Retina (tissue), 1 donor: ENCODE measurements at regions not wholly inside any gene's neighbourhood (a gene's known extent, or its start where the extent isn't known, plus 50 kb on each side); places are given as distances from the start of the nearest gene placed in this dataset.
"Not testable (repeated sequence)": the region's sequence is repeated elsewhere in the genome, so short reads cannot be mapped to it uniquely, and the experiment has no call there.

ENCODE experiments used
- DNase-seq: peaks from one replicate; pipeline ENCODE4 v3.0.0-alpha.2; 2016

- DNase-seq = no peak
Observed at GRCh38 chr9:102497709-102498108, 497.4 kb upstream of the CYLC2 start.

DNA sequence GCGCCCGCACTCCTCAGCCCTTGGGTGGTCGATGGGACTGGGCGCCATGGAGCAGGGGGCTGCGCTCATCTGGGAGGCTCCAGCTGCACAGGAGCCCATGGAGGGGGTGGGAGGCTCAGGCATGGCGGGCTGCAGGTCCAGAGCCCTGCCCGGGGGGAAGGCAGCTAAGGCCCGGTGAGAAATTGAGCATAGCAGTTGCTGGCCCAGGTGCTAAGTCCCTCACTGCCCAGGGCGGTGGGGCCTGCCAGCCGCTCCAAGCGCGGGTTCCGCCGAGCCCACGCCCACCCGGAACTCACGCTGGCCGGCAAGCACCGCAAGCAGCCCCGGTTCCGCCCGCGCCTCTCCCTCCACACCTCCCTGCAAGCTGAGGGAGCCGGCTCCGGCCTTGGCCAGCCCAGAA, 508.2 kb upstream of the CYLC2 start:
- DNase-seq = not testable (repeated sequence)

- no peak for DNase-seq
Observed at GRCh38 chr9:102483651-102484050, 511.5 kb upstream of the CYLC2 start.

- no peak for DNase-seq
Observed at GRCh38 chr9:102482776-102483175, 512.4 kb upstream of the CYLC2 start.

- no peak for DNase-seq
Observed at GRCh38 chr9:102479191-102479590, 515.9 kb upstream of the CYLC2 start.

GRCh38 chr9:102474357-102474756, 520.8 kb upstream of the CYLC2 start:
- no peak for DNase-seq

DNA sequence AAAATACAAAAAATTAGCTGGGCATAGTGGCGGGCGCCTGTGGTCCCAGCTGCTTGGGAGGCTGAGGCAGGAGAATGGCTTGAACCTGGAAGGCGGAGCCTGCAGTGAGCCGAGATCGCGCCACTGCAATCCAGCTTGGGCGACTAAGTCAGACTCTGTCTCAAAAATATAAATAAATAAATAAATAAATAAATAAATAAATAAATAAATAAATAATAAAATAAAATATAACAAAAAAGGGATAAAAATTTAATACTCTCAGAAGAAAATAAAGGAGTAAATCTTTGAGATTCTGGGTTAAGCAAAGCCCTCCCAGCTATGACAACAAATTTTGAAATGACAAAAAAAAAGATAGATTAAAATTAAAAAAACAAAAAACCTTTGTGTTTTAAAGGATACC, 525.7 kb upstream of the CYLC2 start:
- not testable (repeated sequence) for DNase-seq

GRCh38 chr9:102461156-102461819, 533.8 kb upstream of the CYLC2 start:
- no peak for DNase-seq

- no peak for DNase-seq
Observed at GRCh38 chr9:102459828-102460227, 535.3 kb upstream of the CYLC2 start.

DNA sequence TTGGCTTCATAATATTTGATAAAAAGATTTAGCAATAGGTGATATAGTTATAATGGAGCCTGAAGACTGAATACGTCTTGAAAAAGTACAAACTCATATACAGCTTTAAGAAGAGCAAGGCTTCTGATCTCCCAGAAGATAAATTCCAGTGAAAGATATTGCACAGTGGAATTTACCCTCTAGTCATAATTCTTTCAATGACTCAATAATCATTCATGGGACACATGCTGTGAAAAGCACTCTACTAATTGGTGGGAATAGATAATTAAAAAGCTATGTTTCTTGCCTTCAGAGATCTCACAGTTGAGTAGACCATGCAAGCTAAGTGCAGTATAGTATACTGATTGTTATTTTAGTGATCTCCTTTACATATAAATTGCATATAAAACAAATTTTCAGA, 538.6 kb upstream of the CYLC2 start:
- DNase-seq = no peak

DNA sequence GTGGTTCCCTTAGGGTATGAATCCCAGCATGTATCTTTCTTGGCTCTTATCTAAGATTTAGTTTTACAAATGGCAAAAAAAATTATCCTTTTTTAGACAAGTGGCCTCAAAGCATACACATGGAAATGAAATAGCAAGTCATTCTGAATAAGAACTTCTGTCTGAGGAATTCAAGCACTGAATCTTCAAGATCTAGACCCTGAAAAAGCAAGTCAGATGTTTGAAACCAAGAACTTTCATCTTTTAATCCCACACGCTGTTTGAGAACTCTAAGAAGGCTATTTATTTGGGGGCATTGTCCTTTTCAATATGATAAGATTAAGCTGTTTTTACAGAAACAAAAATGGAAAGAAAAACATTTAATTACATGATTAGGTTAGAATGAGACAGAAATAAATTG, 549.2 kb upstream of the CYLC2 start:
- no peak for DNase-seq

DNA sequence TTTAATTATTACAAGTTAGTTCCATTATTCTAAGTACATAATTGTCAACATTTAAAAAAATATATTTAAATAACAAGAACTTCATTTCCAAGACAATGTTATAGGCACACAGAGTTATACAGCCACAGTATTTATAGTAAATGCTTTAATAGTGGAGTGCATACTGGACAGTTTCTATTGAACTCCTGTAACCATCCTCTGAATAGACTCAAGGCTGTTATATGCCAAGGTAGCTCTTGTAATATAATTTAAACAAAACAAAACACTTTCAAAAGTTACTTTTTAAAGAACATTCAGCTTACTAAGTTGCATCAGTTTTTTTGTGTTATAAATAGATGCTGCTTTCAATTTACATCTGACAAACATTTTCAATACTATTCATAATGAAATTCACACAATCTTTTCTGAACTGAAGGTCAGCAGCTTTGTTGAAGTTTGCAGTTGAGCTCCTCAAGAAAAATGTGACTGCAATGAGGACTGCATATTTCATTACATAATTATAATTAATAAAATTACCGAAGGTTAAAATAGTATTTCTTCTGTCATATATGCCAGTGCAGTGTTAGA, 549.9 kb upstream of the CYLC2 start:
- no peak for DNase-seq

- no peak for DNase-seq
Observed at GRCh38 chr9:102439583-102439982, 555.5 kb upstream of the CYLC2 start.

DNA sequence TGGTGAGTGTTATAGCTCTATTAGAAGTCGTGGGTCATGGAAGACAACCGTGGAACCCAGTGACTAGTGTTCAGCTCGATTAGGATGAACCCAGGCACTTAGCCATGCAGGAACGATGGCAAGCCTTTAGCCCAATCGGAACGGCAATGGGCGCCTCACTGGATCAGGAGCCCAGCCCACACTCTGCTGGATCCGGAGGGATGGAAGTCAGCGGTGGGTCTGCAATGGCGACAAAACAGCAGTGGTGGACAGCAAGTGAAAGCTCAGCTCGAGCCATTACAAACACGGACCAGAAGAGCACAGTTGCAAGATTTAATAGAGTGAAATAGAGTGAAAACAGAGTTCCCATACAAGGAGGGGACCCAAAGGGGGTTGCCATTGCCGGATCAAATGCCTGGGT, 558.5 kb upstream of the CYLC2 start:
- not testable (repeated sequence) for DNase-seq

DNA sequence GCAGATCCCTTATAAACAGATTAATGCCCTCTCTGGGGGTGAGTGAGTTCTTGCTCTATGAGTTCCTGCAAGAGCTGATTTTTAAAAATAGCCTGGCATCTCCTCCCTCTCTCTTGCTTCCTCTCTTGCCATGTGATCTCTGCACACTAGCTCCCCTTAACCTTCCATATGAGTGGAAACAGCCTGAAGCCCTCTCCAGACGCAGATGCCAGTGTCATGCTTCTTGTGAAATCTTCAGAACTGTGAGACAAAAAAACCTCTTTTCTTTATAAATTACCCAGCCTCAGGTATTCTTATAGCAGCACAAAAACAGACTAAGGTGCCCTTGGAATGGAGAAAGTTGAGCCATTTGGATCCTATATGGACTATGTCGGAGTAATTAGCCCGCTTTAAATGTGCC, 559.7 kb upstream of the CYLC2 start:
- DNase-seq = no peak

- DNase-seq = no peak
Observed at GRCh38 chr9:102434545-102434944, 560.6 kb upstream of the CYLC2 start.

DNA sequence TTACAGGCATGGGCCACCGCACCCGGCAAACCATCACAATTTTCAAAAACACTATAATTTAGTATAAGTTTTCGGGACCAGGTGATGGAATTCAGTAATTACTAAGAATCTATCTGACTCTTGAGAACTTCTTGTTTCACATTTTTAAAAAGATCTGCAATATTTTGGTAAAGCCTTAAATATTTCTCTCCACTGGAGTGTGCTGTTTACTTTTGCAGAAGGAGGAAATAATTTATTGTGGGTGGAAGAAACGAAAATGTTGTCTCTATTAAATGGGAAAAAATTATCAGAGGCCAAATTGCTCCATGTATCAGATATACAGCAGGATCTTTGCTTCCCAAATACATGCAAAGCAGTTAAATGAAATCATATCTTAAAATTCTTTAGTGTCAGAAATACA, 566.8 kb upstream of the CYLC2 start:
- no peak for DNase-seq

DNA sequence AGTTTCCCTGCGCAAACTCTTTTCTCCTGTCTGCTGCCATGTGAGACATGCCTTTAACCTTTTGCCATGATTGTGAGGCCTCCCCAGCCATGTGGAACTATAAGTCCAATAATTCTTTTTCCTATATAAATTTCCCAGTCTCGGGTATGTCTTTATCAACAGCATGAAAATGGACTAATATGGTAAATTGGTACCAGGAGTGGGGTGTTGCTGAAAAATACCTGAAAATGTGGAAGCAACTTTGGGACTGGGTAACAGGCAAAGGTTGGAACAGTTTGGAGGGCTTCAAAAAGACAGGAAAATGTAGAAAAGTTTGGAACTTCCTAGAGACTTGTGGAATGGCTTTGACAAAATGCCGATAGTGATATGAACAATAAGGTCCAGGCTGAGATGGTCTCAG, 578.9 kb upstream of the CYLC2 start:
- not testable (repeated sequence) for DNase-seq

- no peak for DNase-seq
Observed at GRCh38 chr9:102405218-102405867, 589.8 kb upstream of the CYLC2 start.

- no peak for DNase-seq
Observed at GRCh38 chr9:102403514-102403913, 591.6 kb upstream of the CYLC2 start.

DNA sequence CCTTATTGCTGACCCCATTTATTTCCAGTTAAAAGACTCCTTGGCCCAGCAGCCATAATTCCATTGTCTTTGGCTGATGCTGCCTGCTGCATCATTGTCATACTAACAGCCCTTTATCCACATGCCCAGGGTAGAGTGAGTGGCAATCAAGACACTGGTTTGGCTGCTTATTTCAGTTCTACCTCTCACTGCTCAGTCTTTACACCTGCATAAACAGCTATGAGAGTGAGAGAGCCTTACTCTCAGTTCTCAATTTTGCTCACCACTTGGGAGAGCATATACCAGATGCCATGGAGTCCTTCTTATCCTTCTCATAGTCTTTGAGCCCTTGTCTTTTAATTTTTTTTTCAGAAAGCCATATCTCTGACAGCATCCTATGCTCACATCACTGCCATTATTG, 596.9 kb upstream of the CYLC2 start:
- DNase-seq = no peak

DNA sequence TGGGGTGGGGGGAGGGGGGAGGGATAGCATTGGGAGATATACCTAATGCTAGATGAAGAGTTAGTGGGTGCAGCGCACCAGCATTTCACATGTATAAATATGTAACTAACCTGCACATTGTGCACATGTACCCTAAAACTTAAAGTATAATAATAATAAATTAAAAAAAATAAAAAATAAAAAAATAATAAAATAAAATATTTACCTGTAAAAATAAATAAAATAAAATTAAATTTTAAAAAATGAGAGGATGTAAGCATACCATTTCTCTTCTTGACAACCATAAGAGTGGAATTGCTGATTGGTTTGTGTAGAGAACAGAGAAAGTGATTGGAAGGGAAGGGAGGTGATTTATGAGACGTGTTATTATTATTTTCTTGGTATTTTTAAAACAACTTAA, 609.5 kb upstream of the CYLC2 start:
- DNase-seq = not testable (repeated sequence)

- no peak for DNase-seq
Observed at GRCh38 chr9:102362470-102363132, 624.2 kb upstream of the GRIN3A start.

- DNase-seq = no peak
Observed at GRCh38 chr9:102360846-102361245, 622.4 kb upstream of the GRIN3A start.
